HG03521 (cell line): ENCODE measurements at regions not wholly inside any gene's neighbourhood (a gene's known extent, or its start where the extent isn't known, plus 50 kb on each side); places are given as distances from the start of the nearest gene placed in this dataset.

Experiments
- ATAC-seq: cut with Tn5 transposase; IDR thresholded peaks from one replicate; pipeline ENCODE4 v1.9.1; 2021; ENCODE audit warnings: mild to moderate bottlenecking, moderate library complexity; ENCODE audit not compliant: unreplicated experiment

DNA sequence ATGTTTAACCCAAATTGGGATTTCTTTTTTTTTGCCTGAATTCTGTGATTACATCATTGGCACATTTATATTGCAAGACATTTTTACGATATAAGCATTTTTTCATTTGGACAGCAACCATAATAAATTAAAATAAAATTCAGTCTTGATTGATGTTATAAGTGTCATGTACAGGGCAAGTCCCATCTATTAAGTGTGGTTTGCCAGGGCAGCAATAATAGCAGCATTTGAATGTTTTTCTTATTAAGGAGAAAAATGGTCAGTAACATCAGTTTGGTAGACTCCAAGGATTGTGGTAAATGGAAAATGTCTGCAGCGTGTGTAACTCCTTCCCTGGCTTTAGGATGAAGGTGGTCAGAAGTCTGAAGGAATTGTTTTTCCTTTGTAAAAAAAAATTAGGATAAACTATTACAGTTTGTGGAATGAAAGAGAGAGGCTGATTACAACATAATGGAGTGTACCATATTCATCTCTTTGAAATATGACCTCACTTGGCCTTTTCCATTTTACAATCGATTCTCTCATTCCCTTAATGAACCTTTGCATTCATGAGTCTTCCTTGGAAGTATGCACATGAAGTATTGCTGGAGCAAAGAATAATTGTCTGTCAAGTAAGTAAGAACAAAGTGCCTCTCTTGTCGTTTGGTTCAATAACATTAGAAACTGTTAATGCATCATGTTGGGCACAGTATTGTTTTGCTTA lies 405.4 kb upstream of the THRB start:
- ATAC-seq, result no peak

DNA sequence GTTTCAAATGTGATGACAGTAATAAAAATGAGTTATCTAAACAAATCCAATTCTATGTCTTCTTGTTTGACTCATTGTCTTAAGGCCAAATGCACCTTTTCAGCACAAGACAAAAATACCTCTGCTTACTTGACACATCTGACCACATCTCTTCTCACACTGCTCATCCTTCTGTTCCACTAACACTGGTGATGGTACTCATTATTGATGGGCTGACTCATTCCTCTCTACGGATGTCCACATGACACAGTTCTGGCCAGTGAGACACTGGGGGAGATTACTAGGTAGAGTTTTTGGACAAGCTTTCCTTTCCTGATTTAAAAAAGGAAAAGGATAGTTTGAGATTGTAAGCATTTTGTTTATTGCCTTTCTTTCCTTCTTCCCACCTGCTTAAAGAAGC lies 410.6 kb upstream of the THRB start:
- ATAC-seq, result no peak

DNA sequence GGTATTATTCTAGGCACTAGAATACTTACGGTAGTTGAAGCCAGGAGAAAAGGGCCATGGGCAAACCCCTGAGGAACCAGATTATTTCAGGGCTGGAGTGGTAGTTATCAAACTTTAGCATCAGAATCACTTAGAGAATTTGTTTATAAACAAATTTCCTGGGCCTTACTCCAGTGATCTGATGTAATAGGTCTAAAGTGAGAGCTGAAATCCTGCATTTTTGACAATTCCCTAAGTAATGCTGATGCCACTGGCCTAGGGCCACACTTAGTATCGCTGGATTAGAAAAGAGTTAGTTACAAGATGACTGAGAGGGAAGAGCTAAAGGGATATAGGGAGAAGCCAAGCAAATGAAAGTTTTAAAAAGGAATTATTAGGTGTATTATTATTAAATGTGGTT lies 412.5 kb upstream of the THRB start:
- no peak for ATAC-seq

DNA sequence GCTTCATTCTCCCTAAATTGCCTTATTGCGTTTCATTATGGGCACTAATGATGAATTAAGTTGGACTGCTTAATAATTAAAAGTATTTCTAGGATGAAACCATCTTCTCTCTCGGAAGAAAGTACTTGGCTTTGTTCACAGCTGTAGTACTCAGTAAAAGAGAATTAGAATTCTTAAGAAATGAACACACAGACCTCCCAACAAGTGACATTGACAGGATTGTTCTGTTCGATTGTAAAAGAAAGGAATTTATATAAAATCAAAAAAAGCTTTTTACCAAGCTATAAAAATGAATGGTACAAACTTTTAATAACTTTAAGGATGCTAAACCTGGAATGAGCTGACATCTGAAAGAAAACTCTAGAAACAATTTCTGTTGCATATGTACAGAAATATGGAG lies 416.4 kb upstream of the THRB start:
- ATAC-seq, result no peak

DNA sequence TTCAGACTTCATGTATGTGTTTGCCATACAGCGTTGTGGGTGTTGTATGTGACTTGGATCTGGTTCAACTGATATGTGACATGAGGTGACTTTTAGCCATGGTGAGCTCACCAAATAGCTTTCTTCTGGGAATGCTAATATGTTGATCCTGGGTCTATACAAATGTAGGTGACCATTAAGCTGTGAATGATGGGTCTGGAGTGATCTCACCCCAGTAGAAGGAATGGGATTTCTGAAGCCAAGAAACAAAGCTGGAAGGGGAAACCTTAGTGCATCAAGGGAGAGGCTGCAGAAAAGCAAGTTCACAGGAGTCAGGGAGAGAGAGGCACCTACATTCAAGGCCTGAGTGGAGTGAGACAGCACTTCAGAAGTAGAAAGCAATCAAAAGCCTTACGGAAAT lies 421.0 kb upstream of the THRB start:
- no peak for ATAC-seq

DNA sequence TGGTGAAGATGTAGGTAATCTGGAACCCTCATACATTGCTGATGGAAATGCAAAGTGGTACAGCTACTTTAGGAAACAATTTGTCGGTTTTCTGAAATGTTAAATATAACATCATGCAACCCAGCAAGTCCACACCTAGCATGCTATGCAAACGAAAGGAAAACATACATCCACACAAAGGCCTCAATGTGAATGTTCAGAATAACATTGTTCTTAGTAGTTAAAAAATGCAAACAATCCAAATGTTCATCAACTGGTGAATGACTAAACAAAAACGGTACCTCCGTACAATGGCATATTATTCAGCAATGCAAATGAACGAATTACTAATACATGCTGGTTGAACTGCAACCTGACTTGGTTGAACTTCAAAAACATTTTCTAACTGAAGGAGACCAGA lies 423.3 kb upstream of the THRB start:
- no peak for ATAC-seq

DNA sequence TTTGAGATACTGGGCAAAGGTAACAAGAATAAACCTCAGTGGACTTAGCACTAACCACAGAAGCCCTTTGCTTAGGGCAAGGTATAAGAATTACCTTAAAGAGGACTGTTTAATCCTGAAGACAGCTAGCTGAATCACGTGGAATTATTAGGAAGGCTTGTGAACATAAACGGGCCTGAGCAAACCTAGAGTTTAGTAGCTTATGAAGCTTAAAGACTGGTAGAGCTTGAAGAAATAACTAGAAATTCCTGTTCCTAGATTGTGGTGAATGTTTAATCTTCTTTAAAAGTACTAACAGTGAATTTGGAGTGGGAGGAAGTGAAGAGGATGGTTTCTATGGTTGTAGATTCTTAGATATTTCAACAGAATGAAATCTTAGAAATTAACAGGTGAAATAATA lies 428.9 kb upstream of the THRB start:
- no peak for ATAC-seq

DNA sequence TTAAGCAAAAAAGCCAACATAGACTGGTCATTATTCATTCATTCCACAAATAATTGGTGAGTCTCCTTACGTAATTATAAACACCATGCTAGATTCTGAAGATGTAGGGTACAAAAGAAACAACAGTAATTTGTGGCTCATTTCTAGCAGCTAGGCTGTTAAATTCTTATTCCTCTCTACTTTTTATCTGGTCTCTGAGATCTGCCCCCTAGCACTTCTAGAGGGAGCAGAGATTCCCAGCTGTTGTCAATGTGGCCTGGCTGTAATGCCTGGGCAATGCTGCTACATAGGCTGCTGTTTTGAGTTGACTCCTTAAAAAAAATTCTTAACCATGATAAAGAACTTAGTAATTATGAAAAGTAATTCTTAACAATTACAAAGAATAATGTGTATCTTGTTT lies 434.9 kb upstream of the THRB start:
- no peak for ATAC-seq

DNA sequence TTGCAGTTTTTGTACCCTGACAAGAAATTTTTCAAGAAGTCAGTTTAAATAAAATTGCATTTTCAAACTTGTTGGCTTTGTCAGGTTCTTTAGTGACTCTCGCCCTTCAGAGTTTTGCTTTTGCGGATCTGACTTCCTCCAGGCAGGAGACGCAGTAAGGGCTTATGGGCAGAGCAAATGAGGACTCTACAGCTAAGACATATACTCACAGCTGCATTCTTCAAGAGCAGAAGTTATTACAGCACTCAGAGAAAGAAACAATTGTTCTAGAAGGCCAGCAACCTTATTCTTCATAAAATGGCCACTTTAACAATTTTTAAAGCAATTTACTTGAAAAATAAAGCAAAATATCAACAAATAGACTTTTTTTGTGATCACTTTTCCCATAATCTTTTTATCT lies 438.8 kb upstream of the THRB start:
- no peak for ATAC-seq

DNA sequence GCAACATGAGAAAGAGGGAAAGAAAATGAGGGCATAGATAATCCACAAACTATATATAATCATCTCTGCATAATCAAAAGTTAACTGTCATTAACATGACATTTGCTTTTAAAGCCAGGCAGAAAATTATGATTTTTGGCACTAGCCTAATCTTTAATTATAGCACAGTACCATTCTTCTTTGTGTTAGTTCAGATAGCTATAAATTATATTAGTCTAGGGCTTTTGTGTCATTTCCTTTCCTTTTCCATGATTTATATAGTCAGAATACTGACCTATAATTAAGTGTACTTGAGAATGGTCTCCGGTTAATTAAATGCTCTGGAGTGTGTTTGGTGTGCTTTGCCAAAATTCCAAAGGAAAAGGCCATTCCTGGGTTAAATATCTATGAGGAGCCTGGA lies 441.9 kb upstream of the THRB start:
- ATAC-seq, result no peak

DNA sequence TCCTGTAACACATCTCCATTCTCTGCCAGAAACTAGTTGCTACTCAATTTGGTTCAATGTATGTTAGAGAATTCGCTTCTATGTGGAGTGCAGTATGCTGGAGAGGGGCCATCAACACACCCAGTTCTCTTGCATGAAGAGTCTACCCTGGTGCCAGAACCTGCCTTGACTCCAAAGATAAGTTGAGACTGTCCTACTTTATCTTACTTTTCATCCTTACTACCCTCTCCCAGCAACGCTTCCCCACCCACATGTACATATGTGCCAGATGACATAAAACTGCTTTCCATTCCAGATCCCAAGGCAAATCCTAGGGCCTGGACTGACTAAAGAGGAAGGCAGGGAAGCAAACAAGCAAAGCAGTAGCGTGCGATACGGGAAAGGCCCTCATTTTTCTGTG lies 442.6 kb upstream of the THRB start:
- ATAC-seq, result no peak

DNA sequence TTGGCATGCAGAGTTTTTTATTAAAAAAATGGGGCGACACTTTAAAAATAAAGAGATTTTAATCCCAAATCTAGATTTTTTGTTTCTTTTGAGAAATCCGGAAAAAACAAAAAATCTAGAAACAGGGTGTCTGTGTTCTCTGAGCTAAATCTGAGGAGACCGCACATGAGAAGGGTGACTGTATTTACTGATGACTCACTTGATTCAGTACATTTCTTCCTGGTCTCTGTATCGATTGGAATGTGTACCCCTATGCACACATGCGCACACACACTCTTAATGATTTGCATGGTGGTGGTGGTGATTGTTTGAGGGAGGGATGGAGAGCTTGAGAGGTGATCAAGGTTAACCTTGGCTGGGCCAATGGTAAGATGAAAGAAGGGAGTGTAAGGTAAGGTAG lies 443.1 kb upstream of the THRB start:
- ATAC-seq, result no peak

DNA sequence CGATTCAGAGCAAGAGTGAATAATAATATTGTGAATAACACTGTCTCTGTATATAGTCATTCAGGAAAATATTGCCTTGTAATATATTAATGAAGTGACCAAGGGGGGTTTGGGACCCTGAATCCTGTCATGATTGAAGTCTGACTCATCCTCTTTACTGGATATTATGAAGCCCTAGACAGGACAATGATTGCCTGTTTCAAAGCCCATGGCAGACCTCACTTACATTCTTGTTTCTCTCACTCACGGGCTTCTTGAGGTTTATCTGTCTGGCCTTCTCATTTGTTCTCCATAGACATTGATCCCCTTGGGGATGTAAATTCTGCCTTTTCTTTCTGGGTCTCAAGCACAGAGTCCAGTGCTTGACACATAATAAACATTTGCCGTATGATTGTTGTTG lies 449.3 kb upstream of the THRB start:
- ATAC-seq, result no peak

DNA sequence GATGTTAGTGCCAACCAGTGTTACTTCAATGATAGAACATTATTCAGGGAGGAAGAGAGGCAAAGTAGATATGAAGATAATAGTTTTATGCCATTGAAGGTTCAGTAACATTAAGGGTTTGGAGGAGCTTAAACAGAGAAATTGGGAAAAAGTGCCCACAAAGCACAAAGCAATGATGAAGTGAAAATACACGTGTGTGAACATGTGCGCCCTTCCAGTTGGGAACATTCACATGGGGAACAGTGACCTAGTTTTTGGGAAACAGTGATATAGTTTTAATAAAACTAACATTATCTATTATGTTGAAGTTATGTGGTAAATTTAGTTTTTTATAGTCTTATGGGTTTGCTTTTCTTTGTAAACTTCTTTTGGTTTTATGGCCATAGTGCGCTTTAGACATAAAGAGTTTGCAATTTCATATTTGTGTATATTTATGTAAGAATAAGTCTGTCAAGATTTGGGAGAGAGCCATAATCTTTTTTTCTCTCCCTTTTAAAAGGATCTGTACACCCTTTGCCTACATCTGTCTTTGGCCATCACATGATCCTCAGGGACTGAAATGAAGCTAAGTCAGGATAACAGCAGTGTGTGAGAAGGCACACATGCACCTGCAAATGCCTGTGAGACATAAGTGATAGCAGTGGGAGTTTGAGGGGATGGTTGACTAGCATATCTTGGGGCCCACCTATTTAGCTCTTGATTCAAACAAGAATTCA lies 450.3 kb upstream of the THRB start:
- ATAC-seq, result no peak

DNA sequence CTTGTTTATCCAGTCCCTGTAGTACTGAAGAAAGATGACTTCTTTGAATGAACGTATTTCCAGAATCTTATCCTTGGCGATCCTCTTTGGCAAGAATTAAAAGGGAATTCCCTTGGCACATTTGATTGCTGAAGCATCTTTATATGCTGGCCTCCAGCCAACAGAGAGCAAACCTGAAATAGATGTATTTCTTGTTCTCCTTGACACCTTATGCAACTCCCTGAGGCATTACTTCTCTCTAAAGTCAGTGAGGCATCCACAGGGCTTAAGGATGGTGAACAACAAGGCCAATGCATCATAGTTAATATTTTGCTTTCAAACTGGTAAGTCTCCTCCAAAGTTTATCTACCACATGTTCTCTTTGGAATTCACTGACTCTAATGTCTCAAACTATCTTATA lies 450.9 kb upstream of the THRB start:
- no peak for ATAC-seq

DNA sequence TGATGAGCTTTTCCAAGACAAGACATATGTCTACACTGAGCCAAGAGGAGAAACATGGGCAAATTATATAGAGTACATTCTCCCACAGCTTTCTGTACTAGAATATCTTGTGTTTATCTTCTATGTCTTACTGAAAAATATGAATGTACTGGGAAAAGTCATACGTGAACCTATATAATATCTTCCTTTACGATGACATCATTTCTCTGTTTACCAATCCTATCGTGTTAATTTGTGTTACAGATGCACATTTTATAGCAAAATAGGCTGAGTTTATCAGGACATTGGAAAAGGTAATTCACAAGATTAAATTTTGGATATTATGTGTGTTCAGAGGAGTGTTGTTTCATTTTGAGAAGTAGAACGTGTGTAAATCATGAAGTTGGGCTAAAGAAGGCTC lies 452.5 kb upstream of the THRB start:
- ATAC-seq, result no peak

DNA sequence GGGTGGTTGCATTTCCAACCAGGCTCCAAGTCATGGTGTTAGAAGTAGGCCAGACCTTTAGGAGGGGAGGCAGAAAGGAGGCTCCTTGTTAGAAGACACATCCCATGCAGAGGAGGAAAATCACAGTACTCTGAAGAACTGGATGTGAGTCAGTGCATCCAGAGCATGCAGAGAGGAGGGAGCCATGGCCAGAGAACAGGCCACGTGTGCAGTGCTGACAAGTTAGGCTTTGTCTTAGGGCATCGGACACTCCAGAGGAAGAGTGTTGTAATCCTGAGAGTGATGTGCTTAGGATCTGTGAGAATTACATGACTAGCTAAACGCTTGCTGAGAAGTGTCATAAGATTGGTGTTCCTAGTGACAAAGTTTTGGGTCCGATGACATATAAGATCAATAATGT lies 456.5 kb upstream of the THRB start:
- ATAC-seq, result no peak

DNA sequence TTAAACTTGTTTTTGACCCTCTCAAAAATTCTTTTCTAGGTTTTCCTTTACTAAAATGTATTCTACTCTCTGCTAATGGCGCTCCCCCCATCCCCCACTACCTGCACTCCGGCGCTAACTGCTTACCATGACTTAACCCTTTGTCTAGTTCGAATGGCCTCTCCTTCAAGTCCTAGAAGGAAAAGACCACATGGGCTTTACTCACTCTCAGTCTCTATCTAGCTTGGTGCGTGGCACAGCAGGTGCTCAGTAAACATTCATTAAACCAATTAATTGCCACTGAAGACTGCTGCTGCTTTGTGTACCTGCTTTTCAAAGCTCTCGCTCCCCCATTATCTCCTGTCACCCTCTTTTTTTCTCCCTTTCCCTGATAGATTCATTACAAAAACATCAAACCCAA lies 457.7 kb upstream of the THRB start:
- ATAC-seq, result no peak

DNA sequence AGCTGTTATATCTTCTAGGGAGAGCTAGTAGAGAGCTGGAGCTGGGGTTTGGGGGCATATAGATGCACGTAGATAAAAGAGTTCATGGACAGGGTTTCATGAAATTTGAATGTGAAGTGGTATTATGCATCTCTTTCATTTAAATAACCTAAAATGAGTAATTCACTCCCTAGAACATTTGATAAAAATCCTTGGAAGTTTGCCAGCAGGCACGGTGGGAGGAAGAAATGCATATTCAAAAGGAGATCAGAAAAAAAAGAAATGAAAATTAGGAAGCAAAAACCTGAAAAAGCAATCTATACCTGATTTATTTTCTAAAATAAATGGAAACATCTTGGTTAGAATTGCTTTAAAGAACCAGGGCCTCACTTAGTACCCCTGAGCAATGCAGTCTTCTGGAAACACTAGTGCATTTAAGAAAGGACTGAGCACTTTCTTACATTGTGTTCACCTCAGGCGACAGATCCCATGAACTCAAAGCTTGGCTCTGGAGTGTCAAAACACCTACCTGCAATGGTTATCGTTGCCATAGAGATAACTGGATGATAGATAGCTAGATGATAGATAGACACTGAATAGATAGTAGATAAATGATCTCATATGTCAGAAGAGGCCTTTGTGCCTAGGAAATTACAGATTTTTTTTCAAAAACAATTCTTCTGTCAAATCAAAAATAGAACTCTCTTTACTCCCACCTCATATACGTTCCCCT lies 458.6 kb upstream of the THRB start:
- ATAC-seq, result no peak

DNA sequence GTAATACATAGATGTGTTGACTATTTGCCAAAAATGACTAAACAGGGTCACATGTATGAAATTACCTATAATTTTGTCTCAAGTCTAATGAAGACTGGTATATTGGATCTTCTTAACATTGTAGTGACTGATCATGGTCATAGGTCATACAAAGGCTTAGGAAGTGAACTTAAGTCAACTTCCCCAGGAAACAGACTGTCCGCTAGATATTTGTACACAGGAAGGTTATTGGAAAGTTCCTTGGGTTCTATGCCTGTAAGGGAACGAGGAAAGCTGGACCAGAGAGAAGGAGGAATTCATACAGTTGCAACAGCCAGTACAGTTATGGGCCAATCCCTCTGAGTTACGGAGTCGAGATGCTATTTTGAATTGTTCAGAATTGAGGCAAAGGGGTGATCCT lies 462.0 kb upstream of the THRB start:
- ATAC-seq, result no peak

DNA sequence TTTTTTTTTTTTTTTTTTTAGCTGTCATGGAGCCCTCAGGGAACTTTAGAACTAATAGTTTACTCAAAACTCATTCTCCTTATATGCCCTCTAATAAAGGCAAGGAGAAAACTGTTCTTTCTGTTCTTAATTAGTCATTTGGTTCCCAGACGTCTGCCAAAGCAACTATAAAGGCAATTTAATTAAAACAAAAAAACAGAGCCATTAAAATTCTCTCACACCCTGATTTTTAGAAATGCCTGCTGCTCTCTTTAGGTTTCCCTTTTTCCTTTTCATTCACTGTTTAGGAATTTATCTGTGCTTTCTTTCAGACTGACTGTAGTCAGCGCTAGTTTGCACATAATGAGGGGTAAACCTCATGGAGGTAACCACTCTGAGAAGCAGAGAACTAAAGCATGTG lies 463.6 kb upstream of the THRB start:
- no peak for ATAC-seq

DNA sequence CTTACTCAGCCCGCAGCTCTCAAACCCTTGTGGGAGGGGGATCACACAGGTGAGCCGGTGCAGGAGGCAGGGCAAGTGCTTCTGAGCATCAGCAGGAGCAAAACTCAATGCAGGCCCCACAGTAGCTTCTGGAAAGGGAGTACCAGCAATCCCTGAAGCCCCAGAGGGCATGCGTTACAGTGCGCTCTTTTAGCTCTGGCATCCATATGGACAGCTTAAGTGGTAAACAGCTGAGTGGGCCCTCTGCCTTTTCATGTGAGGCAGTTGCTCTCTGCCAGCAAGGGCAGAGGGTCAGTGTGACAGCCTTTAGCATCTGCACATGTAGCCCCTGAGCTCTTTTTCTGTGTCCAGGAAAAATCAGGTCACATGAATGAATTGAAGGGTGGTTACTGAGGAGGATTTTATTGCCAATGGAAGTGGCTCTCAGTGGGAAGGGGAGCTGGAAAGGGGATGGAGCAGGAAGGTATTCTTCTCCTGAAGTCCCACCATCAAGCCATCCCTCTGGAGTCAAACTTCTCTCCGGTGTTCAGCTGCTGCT lies 464.3 kb upstream of the THRB start:
- ATAC-seq, result no peak
